ENCODE measurements at regions not wholly inside any gene's neighbourhood (a gene's known extent, or its start where the extent isn't known, plus 50 kb on each side); places are given as distances from the start of the nearest gene placed in this dataset.

DNA sequence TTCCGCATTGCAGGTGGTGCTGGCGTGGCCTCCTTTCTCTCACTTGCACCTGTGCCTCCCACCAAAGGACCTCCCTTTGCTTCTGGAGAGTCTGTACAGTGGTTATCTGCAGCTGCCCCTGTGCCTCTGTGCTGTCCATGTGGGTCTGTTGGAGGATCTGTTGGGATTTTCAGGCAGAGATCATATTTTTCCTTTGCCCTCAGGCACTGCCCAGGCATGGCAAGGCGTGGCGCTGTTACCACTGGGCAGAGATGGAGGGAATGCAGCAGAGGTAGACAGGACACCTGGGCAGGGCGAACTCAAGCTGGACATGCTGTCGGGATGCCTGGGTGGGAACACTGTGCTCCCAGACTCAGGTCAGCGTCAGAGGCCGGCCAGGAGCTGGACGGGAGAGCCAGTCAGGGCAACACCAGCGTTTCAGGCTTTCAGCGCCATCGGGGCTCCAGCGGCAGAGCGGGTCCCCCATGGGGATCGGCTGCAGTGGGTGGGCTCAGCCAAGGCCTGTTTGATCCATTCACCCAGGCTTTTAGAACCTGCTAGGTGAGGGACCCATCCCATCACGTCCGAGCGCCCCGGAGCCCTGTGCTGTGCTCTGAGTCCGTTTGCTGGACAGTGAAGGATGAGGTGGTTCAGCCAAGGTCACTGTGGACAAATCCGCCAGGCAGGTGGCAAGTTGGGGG is 718.9 kb downstream of the BRD1 start:
- DNase-seq, result no peak

DNA sequence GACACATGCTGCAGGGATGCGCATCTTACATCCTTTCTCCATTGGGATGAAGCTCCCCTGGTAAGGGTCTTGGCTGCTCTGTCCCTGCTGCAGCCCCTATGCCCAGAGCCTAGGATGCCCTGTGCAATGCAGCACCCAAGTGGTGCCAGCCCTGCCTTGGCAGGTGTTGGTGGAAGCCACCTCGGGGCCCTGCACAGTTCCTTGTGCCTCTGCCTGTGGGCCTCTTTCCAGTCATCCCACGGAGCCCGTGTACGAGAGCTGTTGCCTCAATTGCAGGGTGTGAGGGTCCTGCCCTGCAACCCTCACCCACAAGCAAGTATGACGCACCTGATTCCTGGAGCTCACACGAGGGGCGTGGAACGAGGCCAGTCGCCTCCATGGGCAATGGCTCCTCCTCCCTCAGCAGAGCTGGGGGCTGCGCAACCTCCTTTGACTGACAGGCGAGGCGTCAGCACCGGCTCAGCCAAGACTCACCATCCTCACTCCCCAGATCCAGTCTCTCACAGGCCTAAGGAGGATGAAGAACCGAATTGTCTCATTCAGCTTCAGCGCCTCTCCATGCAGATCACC is 719.6 kb downstream of the BRD1 start:
- DNase-seq, result no peak

DNA sequence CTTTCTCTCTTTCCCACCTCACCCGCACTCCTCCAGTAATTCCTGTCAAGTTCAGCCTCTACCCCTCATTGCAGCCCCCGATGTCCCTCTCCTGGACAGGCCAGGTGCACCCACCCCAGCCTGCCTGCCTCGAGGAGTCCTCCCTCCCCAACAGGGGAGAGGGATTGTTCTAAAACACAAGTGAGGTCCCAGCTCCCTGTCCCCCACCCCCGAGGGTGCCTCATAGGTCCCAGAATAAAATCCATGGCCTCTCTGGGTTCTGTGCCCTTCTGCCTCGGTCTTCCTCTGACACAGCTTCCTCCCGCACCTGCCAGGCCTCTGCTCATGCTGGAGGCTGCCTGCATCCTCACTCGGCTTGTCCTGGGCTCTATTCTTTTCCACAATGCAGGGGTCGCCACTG is 720.1 kb downstream of the BRD1 start:
- no peak for DNase-seq

DNA sequence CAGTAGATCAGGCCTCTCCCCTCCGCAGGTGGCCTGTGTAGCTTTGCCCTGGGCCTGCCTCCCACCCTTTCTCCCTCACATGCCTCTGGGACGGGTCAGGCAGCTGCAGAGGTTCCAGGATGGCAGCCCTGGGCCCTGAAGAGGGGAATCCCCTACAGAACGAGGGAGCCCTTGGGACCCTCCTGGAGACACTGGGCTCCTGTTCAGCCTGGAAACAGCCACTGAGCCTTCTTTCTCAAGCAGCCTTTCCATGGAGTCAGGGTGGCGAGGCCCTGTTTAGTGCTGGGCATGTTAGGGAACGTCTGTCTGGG is 720.9 kb downstream of the BRD1 start:
- no peak for DNase-seq

DNA sequence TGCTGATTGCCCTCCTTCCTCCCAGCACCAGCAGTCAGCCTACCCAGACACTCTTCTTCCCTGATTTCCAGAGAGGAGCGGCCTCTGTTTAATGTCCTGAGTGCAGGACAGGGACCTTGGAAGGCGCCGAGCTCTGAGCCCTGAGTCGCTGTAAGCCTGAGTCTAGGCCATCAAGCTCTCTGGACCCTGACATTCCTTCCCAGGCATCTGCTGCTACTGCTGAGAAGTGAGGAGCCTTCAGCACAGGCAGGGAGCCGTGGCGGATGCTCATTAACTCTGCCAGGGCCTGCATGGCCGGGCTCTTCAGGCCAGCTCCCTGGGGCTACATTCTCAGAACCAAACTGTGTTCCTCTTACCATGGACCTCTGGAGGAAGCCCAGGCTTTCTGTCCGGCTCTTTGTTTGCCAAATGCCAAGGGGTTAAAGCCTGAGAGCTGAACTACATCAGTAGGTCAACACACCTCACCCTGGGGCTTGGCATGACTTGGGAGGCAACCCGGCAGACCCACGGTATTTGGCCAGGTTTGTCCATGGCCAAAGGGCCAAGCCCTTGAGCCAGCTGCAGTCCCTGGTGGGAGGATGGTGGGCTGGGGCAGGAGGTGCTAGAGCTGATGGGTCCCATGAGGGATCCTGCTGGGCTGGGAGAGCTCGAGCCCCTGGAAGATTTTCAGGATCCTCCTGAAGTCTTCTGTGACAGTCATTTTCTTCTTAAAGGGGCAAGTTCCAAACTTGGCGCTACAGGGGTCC is 721.4 kb downstream of the BRD1 start:
- no peak for DNase-seq

DNA sequence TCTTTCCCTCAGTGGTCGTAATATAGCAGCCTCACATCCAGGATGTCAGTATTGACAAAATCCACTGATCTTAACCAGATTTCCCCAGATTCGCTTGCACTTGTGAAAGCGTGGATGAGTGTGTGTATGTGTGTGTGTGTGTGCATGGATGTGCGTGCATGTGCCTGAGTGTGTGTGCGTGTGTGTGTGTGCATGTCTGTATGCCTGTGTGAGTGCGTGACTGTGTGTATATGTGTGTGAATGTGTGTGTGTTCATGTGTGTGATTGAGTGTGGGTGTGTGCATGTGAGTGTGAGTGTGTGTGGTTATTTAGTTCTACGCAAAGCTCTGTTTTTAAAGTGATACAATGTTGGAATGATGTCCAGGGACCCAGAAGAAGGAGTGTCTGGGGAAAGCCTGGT is 723.2 kb downstream of the BRD1 start:
- no peak for DNase-seq

DNA sequence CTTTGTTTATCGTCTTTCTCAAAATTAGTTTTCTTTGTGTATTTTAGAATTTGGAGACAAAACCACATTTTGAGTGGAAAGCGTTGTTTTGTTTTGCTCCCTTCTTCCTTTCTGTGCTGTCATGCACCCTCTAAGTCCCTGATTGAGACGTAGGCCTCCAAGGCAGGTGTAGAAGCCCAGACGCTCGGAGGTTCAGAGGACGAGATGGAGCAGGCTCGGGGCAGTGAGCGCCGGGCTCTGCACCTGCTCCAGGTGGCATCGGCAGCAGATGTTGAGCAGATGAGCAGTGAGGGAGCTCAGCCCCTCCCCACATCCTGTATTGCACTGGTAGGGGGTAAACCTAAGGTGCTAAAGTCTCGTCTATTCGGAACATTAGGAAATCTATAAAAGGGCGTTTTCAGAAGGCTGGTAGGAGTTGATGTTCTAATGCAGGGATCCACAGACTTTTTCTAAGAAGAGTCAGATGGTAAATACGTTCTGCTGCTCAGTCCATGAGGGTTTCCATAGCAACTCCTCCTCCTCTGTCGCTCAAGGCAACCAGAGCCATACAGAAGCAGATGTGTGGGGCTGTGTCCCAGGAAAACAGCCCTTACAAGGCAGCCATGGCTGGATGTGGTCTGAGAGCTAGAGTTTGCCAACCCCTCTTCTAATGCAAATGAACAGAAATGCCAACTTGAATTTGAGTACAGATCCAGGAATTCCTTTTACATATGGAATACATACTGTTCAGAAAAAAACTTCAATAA is 724.2 kb downstream of the BRD1 start:
- DNase-seq, result no peak

- DNase-seq, result no peak
Observed at GRCh38 chr22:49102367-49102766, 725.3 kb downstream of the BRD1 start.

DNA sequence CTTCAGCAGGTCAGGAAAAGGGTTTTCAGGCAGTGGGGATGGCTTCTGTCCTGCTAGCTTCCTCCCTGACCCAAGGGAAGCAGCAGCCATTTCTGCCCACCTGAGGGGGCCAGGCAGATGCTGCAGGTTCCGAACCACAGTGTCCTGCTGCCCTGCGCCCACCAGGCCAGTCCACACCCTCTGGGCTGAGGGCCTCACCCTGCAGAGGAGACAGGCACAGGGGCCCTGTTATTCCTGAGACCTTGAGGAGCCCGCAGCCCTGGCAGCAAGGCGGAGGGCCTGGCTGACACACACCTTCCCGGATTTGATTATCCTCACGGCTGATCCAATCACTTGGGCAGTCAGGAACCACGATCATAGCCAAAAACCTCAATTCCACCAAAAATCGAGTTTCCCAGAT is 725.8 kb downstream of the BRD1 start:
- DNase-seq, result no peak

DNA sequence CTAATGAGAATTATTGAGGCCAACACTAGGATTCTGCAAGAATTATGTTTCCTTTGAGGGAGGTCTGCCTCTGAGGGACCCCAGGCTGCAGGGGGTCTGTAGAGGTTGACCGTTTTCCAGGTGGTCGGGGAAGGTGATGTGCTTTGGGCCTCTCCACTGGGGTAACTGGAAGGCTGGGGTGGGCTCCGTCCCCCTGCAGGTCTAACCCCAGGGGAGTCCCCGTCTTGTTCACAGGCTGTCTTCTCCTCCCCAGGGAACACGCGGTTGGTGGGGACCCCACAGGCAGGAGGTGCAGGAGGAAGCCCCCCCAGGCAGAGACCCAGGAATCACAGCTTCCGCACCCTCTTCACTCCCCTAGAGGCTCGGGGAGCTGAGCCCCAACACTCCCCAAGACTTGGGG is 726.4 kb downstream of the BRD1 start:
- no peak for DNase-seq

DNA sequence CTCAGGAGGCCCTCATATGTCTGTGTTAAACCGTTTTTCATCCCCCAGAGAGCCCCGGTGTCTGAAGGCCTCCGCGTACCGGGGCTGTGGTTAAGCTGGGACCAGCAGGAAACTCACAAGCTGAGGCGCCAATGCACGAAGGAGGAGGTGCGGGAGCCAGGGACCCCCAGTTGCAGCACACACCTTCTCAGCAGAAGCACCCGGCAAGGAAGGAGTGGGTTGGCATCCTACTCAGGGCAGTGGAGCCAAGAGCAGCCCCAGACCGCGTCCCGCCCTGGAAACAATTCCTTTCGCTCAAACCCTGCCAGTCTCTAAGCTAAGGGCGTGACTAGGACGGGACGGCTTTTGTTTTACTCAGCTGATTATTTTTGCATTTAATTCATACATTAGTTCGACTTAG is 726.9 kb downstream of the BRD1 start:
- DNase-seq, result no peak

GRCh38 chr22:49100316-49100715 is 727.4 kb downstream of the BRD1 start:
- no peak for DNase-seq

- DNase-seq, result no peak
Observed at GRCh38 chr22:49099496-49100124, 728.1 kb downstream of the BRD1 start.

- no peak for DNase-seq
Observed at GRCh38 chr22:49099089-49099488, 728.6 kb downstream of the BRD1 start.

GRCh38 chr22:49097966-49098365 is 729.7 kb downstream of the BRD1 start:
- no peak for DNase-seq

DNA sequence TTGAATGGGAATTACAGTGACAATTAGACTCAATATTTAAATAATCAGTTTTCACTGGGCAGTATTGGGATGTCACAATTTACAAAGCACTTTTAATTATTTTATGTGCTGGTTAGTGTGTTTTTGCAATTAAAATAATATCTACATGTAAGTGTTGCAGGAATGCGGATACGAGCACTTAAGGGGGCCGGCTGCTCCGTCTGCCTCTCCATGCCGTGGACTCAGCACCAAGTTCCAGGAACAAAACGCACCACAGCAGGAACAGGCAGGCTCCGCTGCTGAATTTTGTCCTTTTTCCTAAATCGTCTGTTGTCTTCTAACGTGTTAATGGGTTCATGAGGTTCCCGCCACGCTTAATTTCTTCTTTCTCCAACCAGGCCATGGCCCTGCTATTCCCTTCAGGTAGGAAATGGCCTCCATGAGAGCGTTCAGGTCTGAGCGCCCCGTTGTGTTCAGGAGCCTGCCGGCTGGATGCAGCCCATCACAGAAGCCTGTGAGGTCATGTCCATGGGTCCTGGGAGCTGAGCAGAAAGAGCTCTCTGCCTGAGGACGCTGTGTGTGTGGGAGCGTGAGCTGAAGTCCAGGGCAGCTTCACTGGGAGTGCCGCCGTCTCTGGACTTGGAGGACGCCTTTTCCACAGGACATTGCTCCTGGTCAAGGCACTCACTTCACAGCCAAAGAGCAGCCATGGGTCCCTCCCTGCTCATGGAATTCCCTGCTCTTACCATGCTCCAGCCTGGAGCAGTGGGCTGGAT is 730.3 kb downstream of the BRD1 start:
- no peak for DNase-seq

- no peak for DNase-seq
Observed at GRCh38 chr22:49096476-49096875, 731.2 kb downstream of the BRD1 start.

- no peak for DNase-seq
Observed at GRCh38 chr22:49095366-49095765, 732.3 kb downstream of the BRD1 start.

DNA sequence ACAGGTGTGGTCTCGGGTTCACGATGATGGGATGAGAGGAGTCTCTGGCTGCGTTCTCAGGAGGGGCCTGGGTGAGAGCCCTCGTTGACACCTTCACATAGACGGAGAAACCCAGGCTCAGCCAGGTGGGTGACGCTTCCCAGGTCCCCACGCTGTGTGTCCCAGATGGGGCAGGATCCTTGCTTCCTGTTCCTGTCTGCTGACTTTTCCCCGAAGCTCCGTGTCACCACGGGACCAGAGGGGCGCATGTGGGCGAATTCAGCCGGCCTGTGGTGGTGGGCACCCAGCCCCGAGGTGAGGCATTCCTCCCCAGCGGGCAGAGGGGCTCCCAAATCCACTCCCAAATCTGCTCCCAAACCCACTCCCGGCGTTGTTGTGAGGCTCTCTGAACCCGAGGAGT is 732.8 kb downstream of the BRD1 start:
- no peak for DNase-seq

DNA sequence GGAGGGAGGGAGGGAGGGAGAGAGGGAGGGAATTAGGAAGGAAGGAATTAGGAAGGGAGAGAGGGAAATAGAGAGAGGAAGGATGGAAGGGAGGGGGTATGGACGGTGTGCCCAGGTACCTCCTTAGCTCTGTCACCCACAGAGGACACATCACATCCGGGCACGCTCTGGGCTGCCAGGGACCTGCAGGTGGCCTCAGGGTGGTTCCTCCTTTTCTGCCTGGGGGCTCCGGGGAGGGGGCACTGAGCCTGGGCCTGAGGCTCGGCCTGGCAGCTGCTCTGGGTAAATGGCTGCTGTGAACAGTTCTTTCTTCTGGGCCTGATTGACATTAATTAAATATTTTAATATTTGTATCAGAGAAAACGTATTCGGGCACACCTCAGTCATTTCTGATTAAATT is 733.5 kb downstream of the BRD1 start:
- DNase-seq, result no peak

DNA sequence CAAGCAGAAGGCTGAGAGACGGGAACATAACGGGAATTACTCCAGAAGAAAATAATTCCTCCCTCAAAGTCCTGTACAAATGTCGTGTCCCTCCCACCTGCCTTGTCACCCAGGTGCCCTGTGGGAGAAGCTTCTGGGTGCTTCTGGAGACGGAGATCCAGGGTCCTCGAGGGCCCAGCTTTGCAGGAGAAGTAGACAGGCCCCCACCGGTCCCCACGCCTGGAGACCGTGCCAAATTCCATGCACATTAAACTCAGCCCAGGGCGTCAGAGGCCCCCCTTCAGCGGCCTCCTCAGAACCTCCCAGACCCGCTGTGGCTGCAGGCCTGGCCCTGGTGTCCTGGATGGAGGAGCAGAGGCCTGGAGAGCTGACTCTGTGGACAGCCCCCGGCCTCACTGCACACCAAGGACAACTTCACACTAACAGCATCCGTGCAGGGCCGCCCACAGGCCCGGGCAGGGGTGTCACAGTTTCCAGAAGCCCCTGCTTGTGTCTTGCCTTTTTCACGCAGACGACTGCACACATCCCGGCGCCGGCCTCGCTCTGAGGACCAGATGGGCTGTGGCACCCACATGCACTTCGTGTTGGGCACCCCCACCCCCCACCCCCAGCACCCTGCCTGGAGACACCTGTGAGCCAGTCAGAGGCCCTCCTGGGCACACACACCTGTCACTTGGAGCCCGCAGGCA is 734.3 kb downstream of the BRD1 start:
- DNase-seq, result no peak

- no peak for DNase-seq
Observed at GRCh38 chr22:49092716-49093115, 735.0 kb downstream of the BRD1 start.
